ENCODE measurements at regions not wholly inside any gene's neighbourhood (a gene's known extent, or its start where the extent isn't known, plus 50 kb on each side); places are given as distances from the start of the nearest gene placed in this dataset.
"Not testable (repeated sequence)": the region's sequence is repeated elsewhere in the genome, so short reads cannot be mapped to it uniquely, and the experiment has no call there.

- DNase-seq, result no peak
Measured at GRCh38 chr2:82268446-82268845, 1963.9 kb upstream of the LRRTM1 start.

- DNase-seq, result no peak
Measured at GRCh38 chr2:82260521-82260920, 1956.0 kb upstream of the LRRTM1 start.

- DNase-seq, result no peak
Measured at GRCh38 chr2:82259551-82259950, 1955.0 kb upstream of the LRRTM1 start.

- DNase-seq, result no peak
Measured at GRCh38 chr2:82257796-82258555, 1953.4 kb upstream of the LRRTM1 start.

- DNase-seq, result no peak
Measured at GRCh38 chr2:82256983-82257632, 1952.6 kb upstream of the LRRTM1 start.

- no peak for DNase-seq
Measured at GRCh38 chr2:82256288-82256687, 1951.7 kb upstream of the LRRTM1 start.

GRCh38 chr2:82254728-82255127, 1950.2 kb upstream of the LRRTM1 start:
- DNase-seq, result no peak

GRCh38 chr2:82246220-82246775, 1941.7 kb upstream of the LRRTM1 start:
- no peak for DNase-seq

- no peak for DNase-seq
Measured at GRCh38 chr2:82239176-82239575, 1934.6 kb upstream of the LRRTM1 start.

- no peak for DNase-seq
Measured at GRCh38 chr2:82237994-82238662, 1933.6 kb upstream of the LRRTM1 start.

GRCh38 chr2:82234283-82234874, 1929.8 kb upstream of the LRRTM1 start:
- no peak for DNase-seq

GRCh38 chr2:82233806-82234205, 1929.3 kb upstream of the LRRTM1 start:
- no peak for DNase-seq

- no peak for DNase-seq
Measured at GRCh38 chr2:82230406-82230805, 1925.9 kb upstream of the LRRTM1 start.

GRCh38 chr2:82226441-82226840, 1921.9 kb upstream of the LRRTM1 start:
- no peak for DNase-seq

GRCh38 chr2:82224301-82224940, 1919.9 kb upstream of the LRRTM1 start:
- no peak for DNase-seq

GRCh38 chr2:82215212-82215611, 1910.7 kb upstream of the LRRTM1 start:
- no peak for DNase-seq

GRCh38 chr2:82199493-82199852, 1894.9 kb upstream of the LRRTM1 start:
- DNase-seq, result no peak

- DNase-seq, result no peak
Measured at GRCh38 chr2:82198809-82199492, 1894.4 kb upstream of the LRRTM1 start.

GRCh38 chr2:82182270-82182669, 1877.7 kb upstream of the LRRTM1 start:
- DNase-seq, result no peak

GRCh38 chr2:82175210-82175609, 1870.7 kb upstream of the LRRTM1 start:
- DNase-seq, result not testable (repeated sequence)

- DNase-seq, result no peak
Measured at GRCh38 chr2:82172483-82172882, 1867.9 kb upstream of the LRRTM1 start.

- no peak for DNase-seq
Measured at GRCh38 chr2:82169379-82169778, 1864.8 kb upstream of the LRRTM1 start.
